Skeletal muscle tissue (tissue), 3 donors: ENCODE measurements at regions not wholly inside any gene's neighbourhood (a gene's known extent, or its start where the extent isn't known, plus 50 kb on each side); places are given as distances from the start of the nearest gene placed in this dataset.

ENCODE experiments used
- H3K27ac ChIP-seq: one replicate; pipeline ENCODE4 v1.7.0; 2013; ENCODE audit warnings: mild to moderate bottlenecking, low read depth, low read length, inconsistent platforms
- H3K27me3 ChIP-seq, 3 donors: one replicate each; pipeline ENCODE4 v1.7.0; 2013; ENCODE audit warnings: low read length in 3 of 3; ENCODE audit not compliant: control insufficient read depth in 3 of 3, insufficient read depth in 3 of 3
- H3K36me3 ChIP-seq, 3 donors: one replicate each; pipeline ENCODE4 v1.7.0; 2013; ENCODE audit warnings: low read length in 3 of 3; ENCODE audit not compliant: control insufficient read depth in 3 of 3, insufficient read depth in 3 of 3
- H3K4me1 ChIP-seq, 3 donors: one replicate each; pipeline ENCODE4 v1.7.0; 2013; ENCODE audit warnings: low read length in 3 of 3, mild to moderate bottlenecking in 3 of 3; ENCODE audit not compliant: control insufficient read depth in 3 of 3, insufficient read depth in 3 of 3
- H3K4me3 ChIP-seq, 3 donors: one replicate each; pipeline ENCODE4 v1.7.0; 2013; ENCODE audit warnings: low read length in 3 of 3
- H3K9ac ChIP-seq, 3 donors: one replicate each; pipeline ENCODE4 v1.7.0; 2013; ENCODE audit warnings: low read length in 3 of 3, mild to moderate bottlenecking in 3 of 3, moderate library complexity in 2 of 3, low read depth in 1 of 3
- H3K9me3 ChIP-seq, 3 donors: one replicate each; pipeline ENCODE4 v1.7.0; 2013; ENCODE audit warnings: low read length in 3 of 3; ENCODE audit not compliant: control insufficient read depth in 3 of 3
- donor health status: Osteomylitis.

DNA sequence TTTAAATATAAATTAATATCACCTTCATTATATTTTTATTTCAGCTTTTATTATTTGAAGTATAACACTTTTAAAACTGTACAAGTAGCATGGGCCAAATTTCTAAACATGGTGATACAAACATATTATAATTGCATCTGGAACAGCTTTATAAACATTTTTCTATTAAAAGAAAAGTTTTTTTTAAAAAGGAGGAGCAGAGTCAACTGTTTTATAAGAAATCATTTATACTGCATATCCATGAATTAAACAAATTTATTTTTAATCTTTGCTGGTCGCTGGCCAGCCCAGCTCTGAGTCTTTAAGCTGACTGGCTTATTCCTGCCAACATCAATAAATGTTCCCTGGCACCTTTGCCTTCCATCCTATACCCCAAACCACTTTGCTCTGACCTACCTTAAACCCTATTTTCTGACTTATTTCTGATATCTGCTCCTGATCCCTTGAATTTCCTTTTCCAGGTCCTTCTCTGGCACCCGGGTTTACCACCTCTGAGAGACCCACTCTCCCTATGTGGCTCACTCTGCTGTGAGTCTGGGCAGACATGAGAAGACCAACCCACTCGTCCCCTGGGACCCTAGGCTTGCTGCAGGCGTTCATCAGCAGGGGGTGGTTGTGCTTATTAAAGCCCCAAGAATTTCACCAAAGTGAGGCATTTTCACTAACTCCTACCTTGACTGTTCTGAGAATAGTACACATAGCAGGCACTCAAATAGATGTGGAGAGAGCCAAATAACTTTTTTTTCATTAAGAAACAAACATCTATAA lies 220.3 kb downstream of the KLF12 start:
- H3K27ac ChIP-seq = no peak overlapping the region

DNA sequence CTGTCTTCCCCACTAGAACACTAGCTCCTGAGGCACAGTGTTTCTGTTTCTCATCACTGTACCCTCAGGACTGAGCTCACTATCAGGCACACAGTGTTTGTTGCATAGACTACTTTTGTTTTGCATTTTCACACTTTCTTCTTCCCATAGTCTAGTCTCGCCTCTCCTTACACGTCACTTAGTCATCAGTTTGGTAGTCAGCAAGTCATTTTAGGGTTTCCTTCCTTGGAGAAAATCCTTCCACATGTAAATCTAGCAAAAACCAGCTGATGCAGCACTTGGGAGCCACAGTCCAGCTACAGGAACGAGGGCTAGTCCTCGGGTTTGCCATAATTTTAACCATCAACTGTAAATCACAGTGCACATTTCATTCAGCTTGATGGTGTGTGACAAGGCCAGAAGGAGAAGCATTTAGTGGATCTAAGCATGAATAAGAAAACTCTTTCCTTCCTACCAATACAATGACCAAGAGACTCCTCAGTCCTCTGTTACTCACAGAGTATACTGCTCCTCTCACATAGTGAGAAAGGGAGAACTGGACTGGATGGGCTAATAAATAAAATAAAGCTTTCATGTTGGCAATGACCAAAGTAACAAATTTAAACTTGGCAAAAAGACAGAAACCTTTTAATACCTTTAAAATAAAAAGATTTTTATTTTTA lies 221.0 kb downstream of the KLF12 start:
- Histone ChIP-seq H3K27me3 (no peaks in the 10 kb centered on the region), H3K4me1 (peaks cover 3 to 5% (median 5%) of the 10 kb centered on the region in 3 donors), H3K27ac (no peak overlapping the region), H3K36me3 (no peaks in the 10 kb centered on the region), H3K4me3 (no peak overlapping the region), H3K9me3 (no peaks in the 10 kb centered on the region), H3K9ac (no peak overlapping the region)

More for the DNA sequence above, 220.3 kb downstream of the KLF12 start:
- no peak overlapping the region for H3K4me3 ChIP-seq
- H3K36me3 ChIP-seq = no peaks in the 10 kb centered on the region
- no peaks in the 10 kb centered on the region for H3K27me3 ChIP-seq
- peaks cover 3 to 5% (median 5%) of the 10 kb centered on the region in 3 donors for H3K4me1 ChIP-seq
- H3K9ac ChIP-seq = no peak overlapping the region
- H3K9me3 ChIP-seq = no peaks in the 10 kb centered on the region

DNA sequence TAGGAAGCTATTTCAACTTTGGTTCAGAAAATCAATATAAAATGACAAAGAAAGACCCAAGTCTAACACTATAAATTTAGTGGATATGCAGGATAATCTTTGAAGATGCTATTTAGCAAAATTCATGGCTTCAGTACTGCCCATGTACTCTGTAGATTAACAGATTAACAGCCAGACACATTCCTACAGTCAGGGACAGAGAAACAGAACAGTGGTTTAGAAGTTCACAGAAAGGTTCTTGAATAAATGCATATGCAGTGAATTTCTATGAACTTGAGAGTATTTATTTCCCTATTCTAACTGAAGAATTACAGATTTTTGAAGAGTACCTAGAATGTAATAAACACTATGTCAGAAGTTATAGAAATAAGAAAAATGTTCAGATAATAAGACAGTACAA lies 222.8 kb downstream of the KLF12 start:
- Histone ChIP-seq H3K9ac (no peak overlapping the region), H3K36me3 (no peaks in the 10 kb centered on the region), H3K9me3 (no peaks in the 10 kb centered on the region), H3K27me3 (no peaks in the 10 kb centered on the region), H3K4me1 (peaks cover 3 to 5% (median 5%) of the 10 kb centered on the region in 3 donors), H3K27ac (no peak overlapping the region), H3K4me3 (no peak overlapping the region)

DNA sequence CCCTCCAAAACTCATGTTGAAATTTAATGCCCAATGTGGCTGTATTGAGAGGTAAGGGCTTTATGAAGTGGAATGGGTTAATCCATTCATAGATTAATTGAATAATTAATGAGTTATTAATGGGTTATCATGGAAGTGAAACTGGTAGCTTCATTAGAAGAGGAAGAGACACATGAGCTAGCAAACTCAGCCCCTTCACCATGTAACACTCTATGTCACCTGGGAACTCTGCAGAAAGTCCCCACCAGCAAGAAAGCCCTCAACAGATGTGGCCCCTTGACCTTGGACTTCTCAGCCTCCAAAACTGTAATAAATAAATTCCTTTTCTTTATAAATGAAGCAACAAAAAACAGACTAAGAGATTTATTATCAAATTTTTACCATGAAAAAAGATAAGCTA lies 223.5 kb downstream of the KLF12 start:
- Histone ChIP-seq H3K9me3 (no peaks in the 10 kb centered on the region), H3K36me3 (no peaks in the 10 kb centered on the region), H3K9ac (no peak overlapping the region), H3K27me3 (no peaks in the 10 kb centered on the region), H3K27ac (no peak overlapping the region), H3K4me3 (no peak overlapping the region), H3K4me1 (peaks cover 3 to 5% (median 5%) of the 10 kb centered on the region in 3 donors)

DNA sequence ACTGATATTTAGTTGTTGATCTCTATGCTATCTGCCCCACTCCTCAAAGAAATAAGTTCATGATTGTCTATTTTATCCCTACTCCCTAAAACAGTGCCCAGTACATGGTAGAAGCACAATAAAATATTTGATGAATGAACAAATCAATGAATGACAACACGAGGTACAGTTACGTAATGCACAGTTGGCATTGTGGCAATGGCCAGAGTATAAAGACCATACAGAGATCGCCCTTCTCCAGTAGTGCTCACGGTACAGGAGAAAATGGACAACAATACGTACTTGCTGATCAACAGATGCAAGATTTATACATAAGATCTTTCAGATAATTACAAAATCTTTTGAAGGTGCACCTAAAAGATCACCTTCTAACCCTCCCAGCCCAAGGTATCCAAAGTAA lies 225.4 kb downstream of the KLF12 start:
- H3K27ac ChIP-seq = no peak overlapping the region
- no peak overlapping the region for H3K9ac ChIP-seq
- H3K27me3 ChIP-seq = no peaks in the 10 kb centered on the region
- H3K9me3 ChIP-seq = no peaks in the 10 kb centered on the region
- H3K4me3 ChIP-seq = no peak overlapping the region
- H3K4me1 ChIP-seq = peaks cover under 1 to 3% (median 2%) of the 10 kb centered on the region in 3 donors
- no peaks in the 10 kb centered on the region for H3K36me3 ChIP-seq

DNA sequence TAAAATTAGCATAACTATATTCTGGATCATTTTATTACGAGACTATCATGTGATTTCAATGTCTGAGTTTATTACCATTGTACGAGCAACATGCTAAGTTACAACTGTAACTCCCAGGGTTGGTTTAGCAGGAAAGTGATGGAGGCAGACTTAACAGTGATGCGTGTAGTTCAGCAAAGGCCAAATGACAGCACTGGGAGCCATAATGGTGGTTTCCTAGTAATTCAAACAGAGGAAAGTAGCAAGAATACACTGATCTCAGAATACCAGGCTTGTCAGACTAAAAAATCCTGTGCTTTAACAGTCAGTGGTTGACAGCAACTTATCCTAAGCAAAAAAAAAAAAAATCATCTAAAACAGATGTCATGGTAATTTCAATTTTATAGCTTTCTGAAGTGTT lies 229.6 kb downstream of the KLF12 start:
- H3K9ac ChIP-seq = no peak overlapping the region
- H3K27ac ChIP-seq = no peak overlapping the region
- no peaks in the 10 kb centered on the region for H3K9me3 ChIP-seq
- no peaks in the 10 kb centered on the region for H3K36me3 ChIP-seq
- no peak overlapping the region for H3K4me3 ChIP-seq
- no peaks in the 10 kb centered on the region for H3K27me3 ChIP-seq
- no peaks in the 10 kb centered on the region for H3K4me1 ChIP-seq

DNA sequence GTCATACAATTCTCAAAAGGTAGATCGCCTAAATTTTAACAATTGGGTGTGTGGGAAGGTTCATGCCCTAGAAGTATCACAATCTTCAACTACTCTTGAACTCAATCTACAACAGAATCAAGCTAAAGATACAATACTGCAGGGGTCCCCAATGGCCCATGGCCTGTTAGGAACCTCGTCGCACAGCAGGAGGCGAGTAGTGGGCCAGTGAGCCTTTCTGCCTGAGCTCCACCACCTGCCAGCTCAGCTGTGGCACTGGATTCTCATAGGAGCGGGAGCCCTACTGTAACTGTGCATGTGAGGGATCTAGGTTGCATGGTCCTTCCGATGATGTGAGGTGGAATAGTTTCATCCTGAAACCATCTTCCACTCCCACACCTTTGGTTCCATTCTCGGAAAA lies 230.6 kb downstream of the KLF12 start:
- H3K27me3 ChIP-seq = no peaks in the 10 kb centered on the region
- H3K4me3 ChIP-seq = no peak overlapping the region
- no peak overlapping the region for H3K27ac ChIP-seq
- H3K4me1 ChIP-seq = no peaks in the 10 kb centered on the region
- H3K36me3 ChIP-seq = no peaks in the 10 kb centered on the region
- no peak overlapping the region for H3K9ac ChIP-seq
- no peaks in the 10 kb centered on the region for H3K9me3 ChIP-seq

DNA sequence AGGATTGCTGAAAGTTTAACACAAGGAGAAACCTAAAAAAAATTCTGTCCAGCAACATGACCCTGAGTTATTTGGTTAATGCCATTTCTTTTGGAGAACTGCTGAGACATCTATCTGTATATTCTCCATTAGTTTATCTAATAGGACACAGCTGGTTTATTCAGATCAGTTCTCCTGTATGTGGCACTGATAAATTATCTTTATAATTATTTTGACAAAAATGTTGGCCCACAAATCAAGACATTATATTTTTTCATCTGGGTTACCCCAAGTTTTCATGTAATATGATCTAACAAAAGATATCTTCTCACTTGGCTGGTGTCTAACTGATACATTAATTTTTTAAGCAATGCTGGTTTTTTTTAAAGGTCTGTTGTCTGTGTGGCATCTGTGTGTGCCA lies 231.4 kb downstream of the KLF12 start:
- H3K36me3 ChIP-seq = no peaks in the 10 kb centered on the region
- no peaks in the 10 kb centered on the region for H3K9me3 ChIP-seq
- H3K27ac ChIP-seq = no peak overlapping the region
- no peaks in the 10 kb centered on the region for H3K27me3 ChIP-seq
- no peaks in the 10 kb centered on the region for H3K4me1 ChIP-seq
- no peak overlapping the region for H3K4me3 ChIP-seq
- H3K9ac ChIP-seq = no peak overlapping the region

DNA sequence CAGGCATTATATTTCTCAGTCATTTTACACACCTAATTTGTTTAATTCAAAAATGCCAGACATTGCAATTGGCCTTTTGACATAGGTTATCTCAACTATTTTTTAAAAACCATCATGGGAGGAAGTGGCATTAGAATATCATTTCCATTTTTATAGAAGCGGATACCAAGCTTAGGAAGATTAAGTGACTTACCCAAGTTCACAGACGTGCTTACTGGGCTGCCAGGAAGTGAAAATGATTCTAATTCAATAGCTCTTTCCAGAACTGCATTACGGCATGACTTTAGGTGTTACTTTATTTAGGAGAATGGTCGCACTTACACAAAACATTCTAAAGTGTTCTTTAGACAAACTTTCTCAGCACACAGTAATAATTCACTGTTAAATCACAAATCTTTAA lies 231.9 kb downstream of the KLF12 start:
- H3K27me3 ChIP-seq = no peaks in the 10 kb centered on the region
- H3K36me3 ChIP-seq = no peaks in the 10 kb centered on the region
- H3K27ac ChIP-seq = no peak overlapping the region
- no peaks in the 10 kb centered on the region for H3K4me1 ChIP-seq
- H3K9ac ChIP-seq = no peak overlapping the region
- H3K4me3 ChIP-seq = no peak overlapping the region
- H3K9me3 ChIP-seq = no peaks in the 10 kb centered on the region

DNA sequence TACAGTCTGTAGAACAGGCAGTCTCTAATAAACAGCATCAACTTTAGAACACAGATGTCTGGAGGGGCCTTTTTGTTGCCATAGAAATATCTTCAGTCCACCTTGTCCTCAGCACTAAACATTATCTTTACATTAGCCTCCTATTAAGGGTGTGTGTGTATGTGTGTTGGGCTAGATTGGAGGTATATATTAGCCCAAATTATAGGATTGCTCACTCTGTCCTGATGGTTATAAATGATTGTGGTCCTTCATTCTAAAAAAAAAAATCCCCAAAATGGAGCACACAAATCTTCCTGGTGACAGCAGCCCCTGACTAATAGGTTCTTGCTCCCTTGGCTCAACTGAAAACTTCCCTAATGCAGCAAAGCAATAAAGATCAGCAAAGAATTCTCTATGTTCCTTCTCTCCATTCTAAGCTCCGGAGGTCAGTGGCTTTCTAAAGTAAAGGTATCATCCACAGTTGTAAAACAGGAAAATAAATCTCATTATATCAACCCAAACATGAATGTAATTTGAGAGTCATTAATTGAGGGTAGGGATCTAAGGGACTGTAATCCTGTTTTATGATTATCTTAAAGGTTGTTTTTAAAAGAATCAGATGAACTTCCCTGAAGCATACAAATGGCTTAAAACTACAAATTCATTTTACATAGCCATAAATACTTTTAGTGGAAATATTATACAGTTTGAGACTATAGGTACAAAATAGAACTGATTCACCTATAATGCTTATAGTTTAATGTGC lies 232.7 kb downstream of the KLF12 start:
- no peaks in the 10 kb centered on the region for H3K27me3 ChIP-seq
- no peak overlapping the region for H3K4me3 ChIP-seq
- H3K4me1 ChIP-seq = no peaks in the 10 kb centered on the region
- no peak overlapping the region for H3K9ac ChIP-seq
- H3K36me3 ChIP-seq = no peaks in the 10 kb centered on the region
- no peak overlapping the region for H3K27ac ChIP-seq
- H3K9me3 ChIP-seq = no peaks in the 10 kb centered on the region
